GM06990 (cell line): ENCODE measurements at regions not wholly inside any gene's neighbourhood (a gene's known extent, or its start where the extent isn't known, plus 50 kb on each side); places are given as distances from the start of the nearest gene placed in this dataset.

Experiments used
- DNase-seq: peaks from one replicate; pipeline ENCODE4 v3.0.0-alpha.2; 2011; ENCODE audit not compliant: insufficient read length; ENCODE audit errors: extremely low read depth
- H3K27me3 ChIP-seq: replicated peaks from 2 replicates; pipeline ENCODE4 v1.6.0; 2011; ENCODE audit warnings: low read length; ENCODE audit not compliant: control insufficient read depth, insufficient read depth
- H3K36me3 ChIP-seq: 2 replicates; pipeline ENCODE4 v1.5.1; 2011; ENCODE audit warnings: low read length; ENCODE audit not compliant: control insufficient read depth, insufficient read depth
- H3K4me3 ChIP-seq: replicated peaks from 2 replicates; pipeline ENCODE4 v1.5.1; 2011; ENCODE audit warnings: low read depth, mild to moderate bottlenecking, control low read depth, low read length
- TF ChIP-seq, protein P1 (sequence below): IDR thresholded peaks from 2 replicates; pipeline ENCODE4 v1.5.1; 2011; ENCODE audit warnings: low read length, control low read depth, mild to moderate bottlenecking, inconsistent platforms; ENCODE audit not compliant: insufficient read depth, poor library complexity, severe bottlenecking

DNA sequence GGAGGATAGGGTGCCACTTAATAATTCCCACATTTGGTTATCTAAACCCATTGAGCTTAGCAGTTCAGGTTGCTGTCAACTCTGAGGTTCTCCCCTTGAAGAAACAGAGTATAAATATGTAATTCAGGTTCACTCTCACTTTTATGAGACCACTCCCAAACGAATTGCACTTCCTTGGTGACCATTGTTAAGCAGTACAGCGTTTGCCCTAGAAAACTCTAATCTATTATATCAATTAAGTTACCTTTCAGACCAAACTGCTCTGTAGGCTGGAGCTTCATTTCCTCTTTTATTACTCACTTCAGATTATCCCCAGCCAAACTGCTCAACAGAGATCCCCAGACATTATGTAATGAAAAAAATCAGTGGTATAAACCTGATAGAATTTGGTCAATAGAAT lies 1317.0 kb upstream of the ACO1 start:
- H3K27me3 ChIP-seq: no peaks in the 10 kb centered on the region
- TF ChIP-seq, protein P1, sequence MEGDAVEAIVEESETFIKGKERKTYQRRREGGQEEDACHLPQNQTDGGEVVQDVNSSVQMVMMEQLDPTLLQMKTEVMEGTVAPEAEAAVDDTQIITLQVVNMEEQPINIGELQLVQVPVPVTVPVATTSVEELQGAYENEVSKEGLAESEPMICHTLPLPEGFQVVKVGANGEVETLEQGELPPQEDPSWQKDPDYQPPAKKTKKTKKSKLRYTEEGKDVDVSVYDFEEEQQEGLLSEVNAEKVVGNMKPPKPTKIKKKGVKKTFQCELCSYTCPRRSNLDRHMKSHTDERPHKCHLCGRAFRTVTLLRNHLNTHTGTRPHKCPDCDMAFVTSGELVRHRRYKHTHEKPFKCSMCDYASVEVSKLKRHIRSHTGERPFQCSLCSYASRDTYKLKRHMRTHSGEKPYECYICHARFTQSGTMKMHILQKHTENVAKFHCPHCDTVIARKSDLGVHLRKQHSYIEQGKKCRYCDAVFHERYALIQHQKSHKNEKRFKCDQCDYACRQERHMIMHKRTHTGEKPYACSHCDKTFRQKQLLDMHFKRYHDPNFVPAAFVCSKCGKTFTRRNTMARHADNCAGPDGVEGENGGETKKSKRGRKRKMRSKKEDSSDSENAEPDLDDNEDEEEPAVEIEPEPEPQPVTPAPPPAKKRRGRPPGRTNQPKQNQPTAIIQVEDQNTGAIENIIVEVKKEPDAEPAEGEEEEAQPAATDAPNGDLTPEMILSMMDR: no peak
- H3K36me3 ChIP-seq: no peaks in the 10 kb centered on the region
- no peak for DNase-seq
- H3K4me3 ChIP-seq: no peak overlapping the region

DNA sequence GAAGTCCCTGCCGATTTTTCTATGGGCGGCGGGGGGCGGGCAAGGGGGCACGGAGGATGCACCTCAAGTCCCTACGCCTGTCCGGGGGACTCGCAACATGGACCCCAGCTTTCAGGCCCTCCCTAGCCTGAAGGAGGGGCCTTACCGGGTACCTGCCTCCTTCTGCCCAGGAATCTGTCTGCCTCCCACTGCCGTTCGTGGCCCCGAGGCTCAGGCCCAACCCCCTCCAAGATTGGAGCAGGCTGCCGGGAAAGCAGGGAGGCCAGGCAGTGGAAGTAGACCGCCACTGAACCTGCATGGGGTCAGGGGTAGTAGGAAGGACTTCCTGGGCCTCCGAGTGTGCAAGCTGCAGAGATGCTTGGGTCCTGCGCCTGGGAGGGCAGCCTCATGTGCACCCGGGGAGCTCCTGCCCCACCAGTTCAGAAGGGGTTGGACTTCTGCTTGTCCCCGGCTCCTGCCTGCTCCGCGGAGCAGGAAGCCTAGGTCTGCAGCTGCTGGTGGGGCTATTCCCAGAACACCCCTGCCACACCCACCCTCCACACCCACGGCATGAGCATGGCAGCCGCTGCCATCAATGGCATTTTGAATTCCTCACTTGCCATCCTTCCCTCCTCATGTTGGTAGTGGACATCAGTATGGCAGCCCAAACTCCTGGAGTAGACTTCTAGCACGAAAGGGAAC lies 1312.7 kb upstream of the ACO1 start:
- Histone ChIP-seq H3K36me3 (no peaks in the 10 kb centered on the region), H3K27me3 (no peaks in the 10 kb centered on the region), H3K4me3 (no peak overlapping the region)
- no peak for DNase-seq
- TF ChIP-seq, protein P1: no peak

DNA sequence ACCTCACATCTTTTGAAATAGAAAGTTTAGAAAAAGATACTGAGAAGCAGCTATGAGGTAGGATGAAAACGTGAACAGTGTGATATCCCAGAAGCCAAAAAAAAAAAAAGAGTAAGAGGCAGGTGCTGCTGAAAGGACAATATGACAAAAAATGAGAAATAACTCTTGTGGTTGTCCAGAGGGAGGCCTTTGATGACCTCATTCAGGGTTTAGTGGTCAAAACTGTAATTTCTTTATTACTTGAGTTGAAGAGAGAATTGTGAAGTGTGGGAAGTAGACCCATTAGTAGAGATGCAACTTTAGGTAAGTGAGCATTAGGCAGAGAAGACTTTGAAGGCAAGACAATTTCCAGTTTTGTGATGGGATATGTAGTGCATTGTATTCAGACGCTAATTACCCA lies 1306.3 kb upstream of the ACO1 start:
- TF ChIP-seq, protein P1: no peak
- DNase-seq: no peak
- Histone ChIP-seq H3K4me3 (no peak overlapping the region), H3K36me3 (no peaks in the 10 kb centered on the region), H3K27me3 (no peaks in the 10 kb centered on the region)

DNA sequence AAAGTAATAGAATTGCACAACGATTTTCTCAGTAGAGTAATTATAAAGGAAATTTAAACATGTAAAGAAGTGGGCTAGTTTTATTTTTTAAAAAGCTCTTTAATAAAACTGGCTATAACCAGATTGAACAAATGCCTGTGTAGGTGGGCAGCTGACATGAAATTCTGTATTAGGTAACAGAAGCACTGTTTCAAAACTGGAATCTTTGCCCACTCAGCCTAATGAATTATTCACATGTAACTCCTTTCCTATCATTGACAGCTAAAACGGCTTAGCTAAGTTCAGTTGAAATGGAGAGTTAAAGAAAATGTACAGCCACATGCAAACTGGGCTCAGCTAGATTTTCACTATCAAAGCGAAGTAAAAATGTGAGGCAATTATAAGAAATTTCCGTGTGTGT lies 1300.1 kb upstream of the ACO1 start:
- DNase-seq: no peak
- TF ChIP-seq, protein P1: no peak

DNA sequence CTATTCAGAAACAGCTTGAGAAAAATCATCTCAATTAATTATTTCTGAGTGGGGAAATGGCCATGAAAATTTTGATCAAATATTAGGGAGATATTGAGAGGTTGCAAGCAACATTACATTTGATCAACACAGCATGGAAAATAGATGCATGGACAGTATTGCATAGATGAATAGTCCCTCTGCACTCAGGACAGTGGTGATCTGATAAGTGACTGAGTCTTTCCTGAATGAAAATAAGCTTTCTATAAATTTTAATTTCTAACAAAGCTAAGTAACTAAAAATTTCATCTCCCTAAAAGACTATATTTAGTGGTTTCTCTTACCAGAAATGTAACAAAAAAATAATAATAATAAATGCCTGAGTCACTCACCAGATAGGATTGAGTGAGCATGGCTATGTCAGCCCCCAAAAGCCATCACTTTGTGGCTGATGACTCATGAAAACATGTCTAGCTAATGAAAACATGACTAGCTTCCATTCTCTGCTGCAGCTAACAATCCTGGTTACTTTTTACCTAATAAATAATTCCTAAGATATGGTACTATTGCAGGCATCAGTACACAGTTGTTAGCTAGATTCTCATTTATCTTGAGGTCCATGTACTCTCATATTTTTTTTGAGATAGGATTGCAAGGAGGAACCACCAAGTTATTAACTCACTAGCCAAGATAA lies 1294.8 kb upstream of the ACO1 start:
- no peaks in the 10 kb centered on the region for H3K27me3 ChIP-seq
- TF ChIP-seq, protein P1: no peak
- no peak for DNase-seq
- H3K36me3 ChIP-seq: no peaks in the 10 kb centered on the region
- H3K4me3 ChIP-seq: no peak overlapping the region

More for the DNA sequence above, 1300.1 kb upstream of the ACO1 start:
- Histone ChIP-seq H3K27me3 (no peaks in the 10 kb centered on the region), H3K4me3 (no peak overlapping the region), H3K36me3 (no peaks in the 10 kb centered on the region)
